HepG2 (cell line): ENCODE measurements at regions not wholly inside any gene's neighbourhood (a gene's known extent, or its start where the extent isn't known, plus 50 kb on each side); places are given as distances from the start of the nearest gene placed in this dataset.

Experiments used
- ATAC-seq: fragments of 200-7000 bp; cut with Tn5 transposase; 3 replicates; pipeline ENCODE4 v1.9.1; 2020; ENCODE audit warnings: mild to moderate bottlenecking, moderate library complexity
- BruUV-seq: library from RNA; stranded (reverse); fragments of 400-500 nt; replicated peaks from 2 replicates; lab custom pipeline; 2021; lab: Mats Ljungman, UMichigan
- CTCF ChIA-PET: fragments of 300-600 bp; formaldehyde crosslinking; extraction: SDS; loops from one replicate; lab custom pipeline; 2021; ENCODE audit warnings: low total read pairs, inconsistent platforms, low intra/inter-chr PET ratio; lab: Yijun Ruan, JAX
- POLR2A ChIA-PET: fragments of 350-600 bp; sonication (Branson Sonifier 250); formaldehyde crosslinking; loops from one replicate; lab custom pipeline; 2020; ENCODE audit warnings: antibody characterized with exemption, inconsistent platforms; lab: Yijun Ruan, JAX
- DNase-seq: peaks from one replicate; pipeline ENCODE4 v3.0.0-alpha.2; 2015; ENCODE audit warnings: low spot score
- FAIRE-seq: peaks from 3 replicates; lab custom pipeline; 2011; peaks lifted over from hg19 to GRCh38; lab: Jason Lieb, UNC
- H2AFZ ChIP-seq: one replicate; pipeline ENCODE4 v1.6.1; 2011; ENCODE audit warnings: low read length, inconsistent platforms
- H3K27ac ChIP-seq: fragments of 300-600 bp; 3 replicates; pipeline ENCODE4 v1.8.0; 2011; ENCODE audit warnings: mixed run types, mild to moderate bottlenecking, mixed read lengths, low read length, inconsistent platforms; ENCODE audit not compliant: insufficient read depth; ENCODE audit errors: extremely low read length
- H3K27me3 ChIP-seq, 2 experiments: fragments of 200-600 bp in 1 of 2; 2 replicates in 1 of 2; 3 replicates in 1 of 2; pipeline versions ENCODE4 v1.6.0 to v1.8.0; 2011; ENCODE audit warnings: low read length in 2 of 2, mild to moderate bottlenecking in 2 of 2, moderate library complexity in 2 of 2, inconsistent platforms in 1 of 2; ENCODE audit not compliant: insufficient read depth in 2 of 2, control insufficient read depth in 1 of 2
- H3K36me3 ChIP-seq, 2 experiments: fragments of 200-600 bp in 1 of 2; replicated peaks in 1 of 2; 2 replicates in 1 of 2; 3 replicates in 1 of 2; pipeline versions ENCODE4 v1.5.1 to v1.8.0; 2011; ENCODE audit warnings: low read length in 2 of 2, inconsistent platforms in 1 of 2; ENCODE audit not compliant: insufficient read depth in 2 of 2, control insufficient read depth in 1 of 2
- H3K4me1 ChIP-seq: 2 replicates; pipeline ENCODE4 v1.5.1; 2012; ENCODE audit warnings: low read length, inconsistent platforms; ENCODE audit not compliant: insufficient read depth
- H3K4me2 ChIP-seq: 2 replicates; pipeline ENCODE4 v1.6.0; 2011; ENCODE audit warnings: low read depth, low read length, inconsistent platforms
- H3K4me3 ChIP-seq, 3 experiments: fragments of 200-600 bp in 1 of 3; sonication (generic), shearing (Covaris generic) in 1 of 3; replicated peaks in 1 of 3; 2 replicates each; pipeline ENCODE4 v1.5.1; 2011 to 2016; ENCODE audit warnings: low read length in 3 of 3, inconsistent platforms in 2 of 3, low read depth in 2 of 3, mild to moderate bottlenecking in 2 of 3, control low read depth in 1 of 3, mixed read lengths in 1 of 3; ENCODE audit not compliant: insufficient read depth in 1 of 3
- H3K79me2 ChIP-seq: one replicate; pipeline ENCODE4 v1.6.1; 2011; ENCODE audit warnings: low read length, inconsistent platforms; ENCODE audit not compliant: insufficient read depth
- H3K9ac ChIP-seq: 2 replicates; pipeline ENCODE4 v1.6.0; 2011; ENCODE audit warnings: mild to moderate bottlenecking, low read depth, low read length, inconsistent platforms; ENCODE audit not compliant: insufficient read depth
- H3K9me3 ChIP-seq: 2 replicates; pipeline ENCODE4 v1.5.1; 2012; ENCODE audit warnings: mild to moderate bottlenecking, low read length
- H4K20me1 ChIP-seq: 2 replicates; pipeline ENCODE4 v1.6.0; 2011; ENCODE audit warnings: inconsistent platforms, mild to moderate bottlenecking, low read length, moderate library complexity; ENCODE audit not compliant: insufficient read depth
- KLF15 ChIP-seq: sonication (generic); formaldehyde crosslinking; IDR thresholded peaks from 2 replicates; pipeline ENCODE4 v1.8.1; 2023; ENCODE audit warnings: borderline replicate concordance, mild to moderate bottlenecking, inconsistent platforms, missing genetic modification reagents, mixed read lengths
- MTA3 ChIP-seq: sonication (generic); formaldehyde crosslinking; IDR thresholded peaks from 2 replicates; pipeline ENCODE4 v1.4.0; 2020; ENCODE audit warnings: missing genetic modification reagents
- ZNF354B ChIP-seq: sonication (generic); formaldehyde crosslinking; IDR thresholded peaks from 2 replicates; pipeline ENCODE4 v1.8.0; 2022; ENCODE audit warnings: mild to moderate bottlenecking, missing genetic modification reagents
- ZNF652 ChIP-seq: IDR thresholded peaks from 2 replicates; pipeline ENCODE4 v1.6.1; 2016; ENCODE audit warnings: low read depth, borderline replicate concordance
- WGBS: methylation state at CpG from one replicate; pipeline ENCODE4 v1.1.6; 2017; ENCODE audit warnings: low lambda C conversion rate; 5-methylcytosine and 5-hydroxymethylcytosine counted together
- in situ Hi-C: cut with HindIII; loops from 2 replicates; pipeline ENCODE4 v1.10.0; 2017; ENCODE audit warnings: low pct_unique_long_range_greater_than_20kb; ENCODE audit not compliant: extremely low pct_ligation_motif_present
- intact Hi-C: fragments of 100-400 bp; cut with micrococcal nuclease; formaldehyde crosslinking; loops from one replicate; pipeline ENCODE4 v1.10.0; 2022; ENCODE audit not compliant: unreplicated experiment
- TF ChIP-seq, protein P1 (sequence below): sonication (generic); formaldehyde crosslinking; IDR thresholded peaks from 2 replicates; pipeline ENCODE4 v1.5.0; 2020; ENCODE audit warnings: mild to moderate bottlenecking, missing genetic modification reagents, borderline replicate concordance

DNA sequence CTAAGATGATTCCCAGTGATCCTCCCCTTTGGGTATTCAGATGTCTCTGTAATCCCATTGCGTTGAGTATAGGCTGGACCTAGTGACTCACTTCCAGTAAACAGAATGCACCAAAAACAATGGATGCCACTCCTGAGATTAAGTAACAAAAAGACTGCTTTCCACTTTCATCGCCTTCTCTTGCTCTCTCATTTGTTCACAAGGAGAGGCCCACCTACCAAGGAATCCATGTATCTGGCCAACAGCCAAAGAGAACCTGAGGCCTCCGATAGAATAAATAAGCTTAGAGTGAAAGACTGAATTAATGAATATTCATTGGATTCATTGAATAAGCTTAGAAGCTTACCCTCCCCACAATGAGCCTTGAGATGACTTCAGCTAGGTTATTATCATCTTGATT lies 454.6 kb downstream of the KCNA4 start:
- H3K36me3 ChIP-seq = no peaks in the 10 kb centered on the region
- WGBS = 19% methylated on average over 3 of the region's 3 CpGs
- TF ChIP-seq MTA3 (CRISPR knock-in tag) = no peak
- TF ChIP-seq ZNF354B (CRISPR knock-in tag) = no peak
- no peak for TF ChIP-seq ZNF652
- no peak for TF ChIP-seq KLF15 (CRISPR knock-in tag)
- no peak for ATAC-seq
- H3K9ac ChIP-seq = no peak overlapping the region
- no peak overlapping the region for H3K4me3 ChIP-seq
- no peak overlapping the region for H3K27ac ChIP-seq
- no peak overlapping the region for H2AFZ ChIP-seq
- H3K4me1 ChIP-seq = no peaks in the 10 kb centered on the region
- H3K4me2 ChIP-seq = no peak overlapping the region
- no peak for DNase-seq
- CTCF ChIA-PET = no interaction called here
- no peak for FAIRE-seq
- in situ Hi-C loops = no loop called here
- H3K79me2 ChIP-seq = no peaks in the 10 kb centered on the region
- H3K27me3 ChIP-seq = no peaks in the 10 kb centered on the region; a peak in 1 of 5 replicates
- POLR2A ChIA-PET = no interaction called here
- no peaks in the 10 kb centered on the region for H4K20me1 ChIP-seq
- no TSS peak for BruUV-seq
- H3K9me3 ChIP-seq = peaks cover 26% of the 10 kb centered on the region
- intact Hi-C loops = no loop called here

GRCh38 chr11:29553990-29554389 lies 462.8 kb downstream of the KCNA4 start:
- Histone ChIP-seq H3K4me2 (no peak overlapping the region), H3K79me2 (no peaks in the 10 kb centered on the region), H3K4me1 (no peaks in the 10 kb centered on the region), H3K36me3 (no peaks in the 10 kb centered on the region), H4K20me1 (no peaks in the 10 kb centered on the region), H3K9ac (no peak overlapping the region), H3K9me3 (peaks cover 19% of the 10 kb centered on the region), H3K4me3 (no peak overlapping the region), H3K27me3 (no peaks in the 10 kb centered on the region), H2AFZ (no peak overlapping the region), H3K27ac (no peak overlapping the region)
- WGBS = 5% methylated on average over 1 of the region's 1 CpG
- DNase-seq (no peak), FAIRE-seq (no peak), ATAC-seq (no peak)
- ChIA-PET POLR2A (no interaction called here), CTCF (no interaction called here)
- no TSS peak for BruUV-seq
- TF ChIP-seq, protein P1, sequence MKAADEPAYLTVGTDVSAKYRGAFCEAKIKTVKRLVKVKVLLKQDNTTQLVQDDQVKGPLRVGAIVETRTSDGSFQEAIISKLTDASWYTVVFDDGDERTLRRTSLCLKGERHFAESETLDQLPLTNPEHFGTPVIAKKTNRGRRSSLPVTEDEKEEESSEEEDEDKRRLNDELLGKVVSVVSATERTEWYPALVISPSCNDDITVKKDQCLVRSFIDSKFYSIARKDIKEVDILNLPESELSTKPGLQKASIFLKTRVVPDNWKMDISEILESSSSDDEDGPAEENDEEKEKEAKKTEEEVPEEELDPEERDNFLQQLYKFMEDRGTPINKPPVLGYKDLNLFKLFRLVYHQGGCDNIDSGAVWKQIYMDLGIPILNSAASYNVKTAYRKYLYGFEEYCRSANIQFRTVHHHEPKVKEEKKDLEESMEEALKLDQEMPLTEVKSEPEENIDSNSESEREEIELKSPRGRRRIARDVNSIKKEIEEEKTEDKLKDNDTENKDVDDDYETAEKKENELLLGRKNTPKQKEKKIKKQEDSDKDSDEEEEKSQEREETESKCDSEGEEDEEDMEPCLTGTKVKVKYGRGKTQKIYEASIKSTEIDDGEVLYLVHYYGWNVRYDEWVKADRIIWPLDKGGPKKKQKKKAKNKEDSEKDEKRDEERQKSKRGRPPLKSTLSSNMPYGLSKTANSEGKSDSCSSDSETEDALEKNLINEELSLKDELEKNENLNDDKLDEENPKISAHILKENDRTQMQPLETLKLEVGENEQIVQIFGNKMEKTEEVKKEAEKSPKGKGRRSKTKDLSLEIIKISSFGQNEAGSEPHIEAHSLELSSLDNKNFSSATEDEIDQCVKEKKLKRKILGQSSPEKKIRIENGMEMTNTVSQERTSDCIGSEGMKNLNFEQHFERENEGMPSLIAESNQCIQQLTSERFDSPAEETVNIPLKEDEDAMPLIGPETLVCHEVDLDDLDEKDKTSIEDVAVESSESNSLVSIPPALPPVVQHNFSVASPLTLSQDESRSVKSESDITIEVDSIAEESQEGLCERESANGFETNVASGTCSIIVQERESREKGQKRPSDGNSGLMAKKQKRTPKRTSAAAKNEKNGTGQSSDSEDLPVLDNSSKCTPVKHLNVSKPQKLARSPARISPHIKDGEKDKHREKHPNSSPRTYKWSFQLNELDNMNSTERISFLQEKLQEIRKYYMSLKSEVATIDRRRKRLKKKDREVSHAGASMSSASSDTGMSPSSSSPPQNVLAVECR = no peak
- intact Hi-C loops = no loop called here
- in situ Hi-C loops = no loop called here
